HepG2 (cell line): ENCODE measurements at regions not wholly inside any gene's neighbourhood (a gene's known extent, or its start where the extent isn't known, plus 50 kb on each side); places are given as distances from the start of the nearest gene placed in this dataset.

Experiments
- CTCF ChIP-seq: sonication (generic); formaldehyde crosslinking; IDR thresholded peaks from 2 replicates; pipeline ENCODE4 v1.5.0; 2020; ENCODE audit warnings: mild to moderate bottlenecking, missing genetic modification reagents, moderate library complexity
- GABPA ChIP-seq, 2 experiments: IDR thresholded peaks; 2 replicates each; pipeline ENCODE4 v1.6.1; 2011 to 2016; ENCODE audit warnings: low read depth in 2 of 2, low read length in 1 of 2, missing biosample characterization in 1 of 2, missing genetic modification characterization in 1 of 2
- KLF13 ChIP-seq: sonication (generic); formaldehyde crosslinking; IDR thresholded peaks from 2 replicates; pipeline ENCODE4 v1.4.0; 2020; ENCODE audit warnings: mild to moderate bottlenecking, missing genetic modification reagents
- MYPOP ChIP-seq: sonication (generic); formaldehyde crosslinking; IDR thresholded peaks from 2 replicates; pipeline ENCODE4 v1.8.1; 2023; ENCODE audit warnings: mild to moderate bottlenecking, moderate library complexity, missing genetic modification reagents
- NFIC ChIP-seq: IDR thresholded peaks from 2 replicates; pipeline ENCODE4 v1.6.1; 2012; ENCODE audit warnings: mild to moderate bottlenecking, low read length, inconsistent platforms
- PREB ChIP-seq: sonication (generic); formaldehyde crosslinking; IDR thresholded peaks from 2 replicates; pipeline ENCODE4 v1.4.0; 2020; ENCODE audit warnings: missing genetic modification reagents
- TOE1 ChIP-seq: sonication (generic); formaldehyde crosslinking; IDR thresholded peaks from 2 replicates; pipeline ENCODE4 v1.4.0; 2020; ENCODE audit warnings: mild to moderate bottlenecking, missing genetic modification reagents
- USF2 ChIP-seq, 2 experiments: sonication (generic) in 1 of 2; formaldehyde crosslinking in 1 of 2; IDR thresholded peaks; 2 replicates each; pipeline versions ENCODE4 v1.5.1 to v1.6.1; 2011 to 2020; ENCODE audit warnings: borderline replicate concordance in 1 of 2, low read depth in 1 of 2, low read length in 1 of 2, mild to moderate bottlenecking in 1 of 2, missing genetic modification reagents in 1 of 2, moderate library complexity in 1 of 2
- ZNF12 ChIP-seq: sonication (generic); formaldehyde crosslinking; IDR thresholded peaks from 2 replicates; pipeline ENCODE4 v1.5.0; 2020; ENCODE audit warnings: missing genetic modification reagents
- ZNF274 ChIP-seq: sonication (generic); formaldehyde crosslinking; IDR thresholded peaks from 2 replicates; pipeline ENCODE4 v1.5.1; 2020; ENCODE audit warnings: mild to moderate bottlenecking, missing genetic modification reagents
- ZNF530 ChIP-seq: sonication (generic); formaldehyde crosslinking; IDR thresholded peaks from 2 replicates; pipeline ENCODE4 v1.5.0; 2020; ENCODE audit warnings: low read depth, mild to moderate bottlenecking, missing genetic modification reagents
- ZNF687 ChIP-seq: sonication (generic); formaldehyde crosslinking; IDR thresholded peaks from 2 replicates; pipeline ENCODE4 v1.5.1; 2020; ENCODE audit warnings: mild to moderate bottlenecking, missing genetic modification reagents, moderate library complexity

- TF ChIP-seq USF2 (IDR thresholded peaks at IDR 0.05; ENCODE audit: low read depth, low read length) (no peak), USF2 (CRISPR knock-in tag; IDR thresholded peaks at IDR 0.05; ENCODE audit: borderline replicate concordance) (no peak), CTCF (CRISPR knock-in tag) (no peak), ZNF687 (CRISPR knock-in tag) (no peak), GABPA (IDR thresholded peaks at IDR 0.05; ENCODE audit: low read depth, low read length) (no peak), GABPA (CRISPR knock-in tag; IDR thresholded peaks at IDR 0.05; ENCODE audit: low read depth) (no peak), NFIC (no peak), KLF13 (CRISPR knock-in tag) (no peak), ZNF274 (CRISPR knock-in tag) (no peak), ZNF12 (CRISPR knock-in tag) (no peak), TOE1 (no peak), MYPOP (CRISPR knock-in tag) (no peak), ZNF530 (CRISPR knock-in tag) (no peak), PREB (CRISPR knock-in tag) (no peak)
These were observed 59.0 kb upstream of the MACF1 start for GRCh38 chr1:39145331-39145965.
